SH-SY5Y (cell line): ENCODE measurements at regions not wholly inside any gene's neighbourhood (a gene's known extent, or its start where the extent isn't known, plus 50 kb on each side); places are given as distances from the start of the nearest gene placed in this dataset.

Experiments
- GATA2 ChIP-seq: IDR thresholded peaks from 2 replicates; pipeline ENCODE4 v1.6.1; 2011; ENCODE audit warnings: mild to moderate bottlenecking, low read depth, low read length
- GATA3 ChIP-seq: IDR thresholded peaks from 2 replicates; pipeline ENCODE4 v1.6.1; 2011; ENCODE audit warnings: low read depth, mild to moderate bottlenecking, low read length, moderate library complexity

- no peak for TF ChIP-seq GATA3
- no peak for TF ChIP-seq GATA2
Measured at GRCh38 chr3:159731254-159731653, 257.4 kb upstream of the IL12A start.
